D721Med (cell line): ENCODE measurements at regions not wholly inside any gene's neighbourhood (a gene's known extent, or its start where the extent isn't known, plus 50 kb on each side); places are given as distances from the start of the nearest gene placed in this dataset.
"Not testable (repeated sequence)": the region's sequence is repeated elsewhere in the genome, so short reads cannot be mapped to it uniquely, and the experiment has no call there.

ENCODE experiments used
- DNase-seq: peaks from one replicate; pipeline ENCODE4 v3.0.0; 2011; ENCODE audit warnings: low spot score; ENCODE audit not compliant: insufficient read length
- FAIRE-seq: peaks from 2 replicates; lab custom pipeline; 2011; peaks lifted over from hg19 to GRCh38; lab: Jason Lieb, UNC
- CTCF ChIP-seq: IDR thresholded peaks from 2 replicates; pipeline ENCODE4 v1.5.1; 2012; ENCODE audit warnings: mild to moderate bottlenecking, control low read depth; ENCODE audit not compliant: insufficient read depth; ENCODE audit errors: missing control alignments

DNA sequence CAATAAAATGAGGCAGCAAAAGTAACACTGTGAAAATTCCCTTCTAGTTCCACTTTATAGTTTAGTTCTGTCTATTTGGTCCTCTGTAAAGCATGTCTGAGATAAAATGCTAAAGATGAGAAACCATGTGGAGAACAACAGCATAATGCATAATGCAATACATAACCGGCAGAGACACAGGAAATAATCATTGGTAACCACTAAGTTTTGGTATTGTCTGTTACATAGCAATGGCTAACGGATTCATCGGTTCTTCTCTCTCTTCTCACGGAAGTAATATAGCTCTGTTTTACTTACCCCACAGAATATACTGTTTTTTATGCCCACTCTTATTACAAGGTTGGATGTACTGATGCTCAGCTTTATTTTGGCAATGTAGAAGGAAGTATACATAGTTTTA lies 158.9 kb downstream of the FAM174A start:
- no peak for FAIRE-seq
- no peak for DNase-seq
- no peak for TF ChIP-seq CTCF

DNA sequence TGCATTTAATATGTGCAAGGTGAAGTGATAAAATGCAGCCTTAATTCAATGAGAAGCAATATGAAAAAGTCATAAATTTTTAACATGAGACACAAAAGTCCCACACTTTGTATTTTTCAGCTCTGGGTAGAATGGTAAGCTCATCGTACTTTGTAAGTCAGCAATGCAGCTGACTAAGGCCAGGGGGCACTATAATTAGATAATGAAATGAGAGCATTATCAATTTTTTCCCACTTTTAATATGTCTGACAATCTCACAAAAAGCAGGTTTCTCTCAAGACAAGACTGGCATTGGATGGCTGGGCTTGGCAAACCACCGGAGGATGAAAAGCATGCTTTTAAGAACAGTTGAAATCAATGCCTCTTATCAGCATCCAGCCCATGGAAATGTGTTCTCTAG lies 162.8 kb downstream of the FAM174A start:
- DNase-seq = no peak
- TF ChIP-seq CTCF = no peak
- FAIRE-seq = no peak

DNA sequence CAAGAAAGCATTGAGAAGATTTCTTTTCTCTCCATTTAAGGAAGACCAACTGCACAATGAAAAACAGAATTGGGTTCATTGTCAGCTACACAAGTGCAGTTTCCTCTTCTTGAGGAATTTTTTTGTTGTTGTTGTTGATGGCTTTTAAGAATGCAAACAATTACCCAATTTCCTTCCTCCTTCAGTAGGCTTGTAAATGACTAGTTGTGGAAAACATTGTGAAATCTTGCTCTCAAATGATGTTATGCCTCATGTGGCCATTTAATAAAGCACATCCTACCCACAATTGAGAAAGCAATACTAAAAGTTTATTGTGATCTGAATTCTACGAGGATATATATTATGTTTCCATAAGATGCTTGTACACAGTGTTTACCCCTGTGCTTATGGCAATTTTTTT lies 171.6 kb downstream of the FAM174A start:
- DNase-seq = no peak
- TF ChIP-seq CTCF = no peak
- FAIRE-seq = no peak

DNA sequence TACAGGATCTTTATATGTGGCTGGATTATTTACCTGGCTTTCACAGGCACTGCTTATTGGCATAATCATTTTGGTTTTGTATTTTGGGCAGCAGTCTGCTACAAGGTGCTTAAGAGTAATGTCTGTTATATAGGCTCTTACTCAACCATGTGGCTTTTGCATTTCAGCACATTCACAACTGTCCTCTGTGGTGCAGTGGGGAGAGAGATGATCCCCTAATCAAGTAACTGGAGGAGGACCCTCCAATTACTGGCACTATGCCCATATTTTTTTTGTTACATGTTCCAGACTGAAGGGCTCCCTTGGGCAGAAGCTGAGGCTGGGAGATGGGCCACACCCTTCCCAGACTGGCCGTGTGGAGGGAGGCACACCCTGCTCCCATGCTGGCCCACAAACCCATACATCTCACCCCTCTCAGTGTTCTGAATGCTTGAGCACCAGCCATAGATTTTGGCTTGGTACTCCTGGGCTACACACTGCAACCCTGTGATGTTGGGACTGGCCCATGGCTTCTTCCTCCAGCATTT lies 173.5 kb downstream of the FAM174A start:
- DNase-seq (no peak), FAIRE-seq (no peak)
- TF ChIP-seq CTCF = no peak

DNA sequence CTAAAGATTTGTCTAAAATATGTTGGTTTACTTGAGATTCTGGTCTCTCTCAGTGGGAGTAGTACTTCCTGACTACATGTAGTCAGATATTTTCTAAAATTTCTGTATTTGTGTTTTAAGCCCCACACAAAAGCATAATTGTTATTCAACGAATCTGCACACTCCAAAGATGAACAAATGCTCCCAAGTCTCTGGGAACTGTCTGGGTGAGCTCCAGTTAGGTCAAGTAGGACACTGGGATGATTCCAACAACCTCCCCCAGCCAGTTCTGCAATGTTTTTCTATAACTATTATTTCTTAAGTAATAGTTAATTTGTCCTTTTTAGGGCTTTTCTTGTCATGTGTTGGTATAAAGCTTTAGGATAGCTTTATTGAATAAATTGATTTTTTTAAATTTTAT lies 174.6 kb downstream of the FAM174A start:
- FAIRE-seq = no peak

GRCh38 chr5:100714780-100715179 lies 179.6 kb downstream of the FAM174A start:
- not testable (repeated sequence) for DNase-seq, FAIRE-seq

More for the DNA sequence above, 174.6 kb downstream of the FAM174A start:
- TF ChIP-seq CTCF = no peak
- DNase-seq = no peak

DNA sequence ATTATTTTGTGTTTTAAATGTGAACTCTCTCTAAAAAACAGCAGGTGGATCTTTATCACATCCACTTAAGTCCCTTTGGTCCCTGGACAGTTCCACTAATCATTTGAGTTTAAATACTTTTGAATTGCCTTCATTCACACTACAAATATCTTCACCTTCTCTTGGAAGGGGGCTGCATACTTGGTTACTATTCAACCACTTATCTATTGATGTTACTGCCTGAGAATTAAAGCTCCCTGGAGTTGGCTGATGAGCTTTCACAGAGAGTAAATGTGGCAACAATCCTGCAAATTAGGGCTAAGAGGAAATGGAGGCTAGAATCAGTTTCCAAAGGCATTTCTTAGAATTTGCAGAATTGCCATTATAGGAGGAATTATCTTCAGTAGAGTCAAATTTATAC lies 180.4 kb downstream of the ST8SIA4 start:
- no peak for DNase-seq
- no peak for TF ChIP-seq CTCF
- no peak for FAIRE-seq

DNA sequence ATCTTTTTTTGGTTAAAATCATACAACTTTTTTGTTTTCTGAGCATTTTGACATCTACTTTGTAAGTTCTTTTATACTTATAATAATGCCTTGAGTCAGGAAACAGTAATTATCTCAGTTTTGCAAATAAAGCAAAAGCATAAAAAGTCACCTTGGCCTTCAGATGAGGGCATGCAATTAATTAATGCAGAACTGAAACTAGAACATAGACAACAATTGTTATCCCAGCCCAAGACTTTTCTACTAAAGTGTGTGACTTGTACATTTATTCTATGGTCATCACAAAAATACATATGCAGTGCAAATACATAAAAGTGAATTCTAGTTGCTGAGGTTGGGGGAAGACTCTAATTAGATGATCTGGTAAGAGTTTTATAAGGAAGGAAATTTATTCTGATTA lies 179.9 kb downstream of the ST8SIA4 start:
- TF ChIP-seq CTCF = no peak
- no peak for FAIRE-seq

More for the DNA sequence above, 179.9 kb downstream of the ST8SIA4 start:
- DNase-seq = no peak
